Esophagus squamous epithelium (tissue), 5 donors: ENCODE measurements at regions not wholly inside any gene's neighbourhood (a gene's known extent, or its start where the extent isn't known, plus 50 kb on each side); places are given as distances from the start of the nearest gene placed in this dataset.

Experiments
- DNase-seq: peaks from one replicate; lab custom pipeline; 2025; lab: John Stamatoyannopoulos, UW
- H3K27ac ChIP-seq, 4 donors: fragments of 200-600 bp; sonication (generic); one replicate each; pipeline ENCODE4 v1.5.1; 2016 to 2019; ENCODE audit warnings: mild to moderate bottlenecking in 1 of 4
- H3K27me3 ChIP-seq, 4 donors: fragments of 200-600 bp; sonication (generic); 1 replicate in 3 of 4; 2 replicates in 1 of 4; pipeline versions ENCODE4 v1.5.1 to v1.6.0; 2017 to 2021; ENCODE audit warnings: antibody characterized with exemption in 1 of 4
- H3K36me3 ChIP-seq, 3 donors: fragments of 200-600 bp; sonication (generic); one replicate each; pipeline ENCODE4 v1.5.1; 2016 to 2019
- H3K4me1 ChIP-seq, 3 donors: fragments of 200-600 bp; sonication (generic); one replicate each; pipeline ENCODE4 v1.5.1; 2017 to 2019
- H3K4me3 ChIP-seq, 4 donors: fragments of 200-600 bp; sonication (generic); 1 replicate in 3 of 4; 2 replicates in 1 of 4; pipeline ENCODE4 v1.5.1; 2016 to 2019; ENCODE audit warnings: mild to moderate bottlenecking in 2 of 4, moderate library complexity in 1 of 4
- H3K9me3 ChIP-seq, 3 donors: fragments of 200-600 bp; sonication (generic); one replicate each; pipeline ENCODE4 v1.5.1; 2016 to 2019
- CTCF ChIP-seq, 6 experiments: fragments of 450-650 bp in 4 of 6; fragments of 200-600 bp in 2 of 6; sonication (generic) in 2 of 6; IDR thresholded peaks; one replicate each; pipeline ENCODE4 v1.5.1; 2016 to 2019; ENCODE audit warnings: antibody characterized with exemption in 6 of 6, mild to moderate bottlenecking in 4 of 6, moderate library complexity in 4 of 6
- POLR2A ChIP-seq, 4 donors: fragments of 450-650 bp; IDR thresholded peaks; one replicate each; pipeline ENCODE4 v1.6.1; 2017; ENCODE audit warnings: antibody characterized with exemption in 4 of 4, mild to moderate bottlenecking in 4 of 4, moderate library complexity in 3 of 4
- WGBS, 2 donors: methylation state at CpG; one replicate each; pipeline ENCODE4 v1.1.5; 2018; 5-methylcytosine and 5-hydroxymethylcytosine counted together
- intact Hi-C: fragments of 100-400 bp; cut with DNase I; formaldehyde crosslinking; loops from one replicate; pipeline ENCODE4 v1.15.0; 2022
- donor health status: DM: yes; HTN: yes; CAD: no.

GRCh38 chr12:41935911-41936310 is 208.8 kb downstream of the GXYLT1 start:
- Histone ChIP-seq H3K9me3 (no peaks in the 10 kb centered on the region), H3K36me3 (no peaks in the 10 kb centered on the region), H3K4me3 (no peak overlapping the region), H3K4me1 (peaks cover 0 to 14% (median 3%) of the 10 kb centered on the region in 3 donors), H3K27ac (no peak overlapping the region), H3K27me3 (no peaks in the 10 kb centered on the region)
- no peak for DNase-seq
- intact Hi-C loops: no loop called here
- no peak for TF ChIP-seq CTCF (IDR thresholded peaks at IDR 0.05)
- no peak for TF ChIP-seq POLR2A (IDR thresholded peaks at IDR 0.05)
- 61 to 68% methylated on average over 2 to 3 of the region's 3 CpGs for WGBS, 2 donors

- H3K27me3 ChIP-seq: no peaks in the 10 kb centered on the region
- DNase-seq: peak; percentile 27
Observed at GRCh38 chr12:41932470-41932991, 212.1 kb downstream of the GXYLT1 start.

GRCh38 chr12:41930866-41931437 is 213.7 kb downstream of the GXYLT1 start:
- Histone ChIP-seq H3K4me3 (peak overlapping the region in 2 of 4 donors; percentile 10 to 55), H3K27ac (peak overlapping the region in 2 of 4 donors; percentile 25 to 27), H3K9me3 (no peaks in the 10 kb centered on the region), H3K27me3 (no peaks in the 10 kb centered on the region), H3K4me1 (peaks cover 0 to 24% (median 3%) of the 10 kb centered on the region in 3 donors), H3K36me3 (no peaks in the 10 kb centered on the region)
- DNase-seq: no peak
- WGBS, 2 donors: 29% methylated on average over 7 of the region's 7 CpGs
- no peak for TF ChIP-seq CTCF (IDR thresholded peaks at IDR 0.05)
- TF ChIP-seq POLR2A (IDR thresholded peaks at IDR 0.05): no peak
- intact Hi-C loops: no loop called here

More at GRCh38 chr12:41932470-41932991, 212.1 kb downstream of the GXYLT1 start:
- TF ChIP-seq CTCF (IDR thresholded peaks at IDR 0.05) (no peak), POLR2A (IDR thresholded peaks at IDR 0.05) (no peak)
- Histone ChIP-seq H3K27ac (peak overlapping the region in 3 of 4 donors; percentile 32 to 61 (median 56)), H3K4me1 (peaks cover 0 to 24% (median 3%) of the 10 kb centered on the region in 3 donors), H3K36me3 (no peaks in the 10 kb centered on the region), H3K4me3 (peak overlapping the region; percentile 40 to 67 (median 49)), H3K9me3 (no peaks in the 10 kb centered on the region)
- intact Hi-C loops: no loop called here
- WGBS, 2 donors: 0 to 2% methylated on average over 30 to 34 of the region's 35 CpGs

- no peak for TF ChIP-seq POLR2A (IDR thresholded peaks at IDR 0.05)
- TF ChIP-seq CTCF (IDR thresholded peaks at IDR 0.05): no peak
- 70 to 84% methylated on average over 2 of the region's 2 CpGs for WGBS, 2 donors
- no peak overlapping the region for H3K27ac ChIP-seq
- intact Hi-C loops: no loop called here
- H3K4me1 ChIP-seq: peaks cover 0 to 6% (median 0%) of the 10 kb centered on the region in 3 donors
- H3K4me3 ChIP-seq: no peak overlapping the region
- DNase-seq: no peak
- H3K27me3 ChIP-seq: no peaks in the 10 kb centered on the region
- no peaks in the 10 kb centered on the region for H3K9me3 ChIP-seq
- H3K36me3 ChIP-seq: no peaks in the 10 kb centered on the region
Observed at GRCh38 chr12:41924111-41924510, 220.6 kb downstream of the GXYLT1 start.

- intact Hi-C loops: no loop called here
Observed at GRCh38 chr12:41923351-41923750, 221.3 kb downstream of the GXYLT1 start.

More at GRCh38 chr12:41923351-41923750, 221.3 kb downstream of the GXYLT1 start:
- no peaks in the 10 kb centered on the region for H3K27me3 ChIP-seq
- 88 to 92% methylated on average over 2 of the region's 2 CpGs for whole genome bisulfite sequencing, 2 donors
- no peak for DNase-seq
- no peak for TF ChIP-seq POLR2A (IDR thresholded peaks at IDR 0.05)
- no peak for TF ChIP-seq CTCF (IDR thresholded peaks at IDR 0.05)
- H3K4me3 ChIP-seq: no peak overlapping the region
- H3K9me3 ChIP-seq: no peaks in the 10 kb centered on the region
- no peak overlapping the region for H3K27ac ChIP-seq
- H3K36me3 ChIP-seq: no peaks in the 10 kb centered on the region
- H3K4me1 ChIP-seq: peaks cover 0 to 8% (median 0%) of the 10 kb centered on the region in 3 donors
